Stimulated activated CD4-positive, alpha-beta T cell treated with anti-CD3 and anti-CD28 coated beads, Interleukin-12 subunit alpha, Interleukin-12 subunit beta, amount 100 ng/mL, for 4 hours (primary cell): ENCODE measurements at regions not wholly inside any gene's neighbourhood (a gene's known extent, or its start where the extent isn't known, plus 50 kb on each side); places are given as distances from the start of the nearest gene placed in this dataset.
"Not testable (repeated sequence)": the region's sequence is repeated elsewhere in the genome, so short reads cannot be mapped to it uniquely, and the experiment has no call there.

Source experiments
- DNase-seq: peaks from one replicate; pipeline ENCODE4 v3.0.0-alpha.2; 2020

DNA sequence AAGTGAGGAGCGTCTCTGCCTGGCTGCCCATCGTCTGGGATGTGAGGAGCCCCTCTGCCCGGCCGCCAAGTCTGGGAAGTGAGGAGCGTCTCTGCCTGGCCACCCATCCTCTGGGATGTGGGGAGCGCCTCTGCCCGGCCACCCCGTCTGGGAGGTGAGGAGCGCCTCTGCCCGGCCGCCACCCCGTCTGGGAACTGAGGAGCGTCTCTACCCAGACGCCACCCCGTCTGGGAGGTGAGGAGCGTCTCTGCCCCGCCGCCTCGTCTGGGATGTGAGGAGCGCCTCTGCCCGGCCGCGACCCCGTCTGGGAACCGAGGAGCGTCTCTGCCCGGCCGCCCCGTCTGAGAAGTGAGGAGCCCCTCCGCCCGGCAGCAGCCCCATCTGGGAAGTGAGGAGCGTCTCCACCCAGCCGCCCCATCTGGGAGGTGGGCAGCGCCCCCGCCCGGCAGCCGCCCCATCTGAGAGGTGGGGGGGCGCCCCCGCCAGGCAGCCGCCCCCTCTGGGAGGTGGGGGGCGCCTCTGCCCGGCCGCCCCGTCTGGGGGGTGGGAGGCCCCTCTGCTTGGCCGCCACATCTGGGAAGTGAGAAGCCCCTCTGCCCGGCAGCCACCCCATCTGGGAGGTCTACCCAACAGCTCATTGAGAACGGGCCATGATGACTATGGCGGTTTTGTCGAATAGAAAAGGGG lies 228.4 kb downstream of the CAAP1 start:
- not testable (repeated sequence) for DNase-seq

DNA sequence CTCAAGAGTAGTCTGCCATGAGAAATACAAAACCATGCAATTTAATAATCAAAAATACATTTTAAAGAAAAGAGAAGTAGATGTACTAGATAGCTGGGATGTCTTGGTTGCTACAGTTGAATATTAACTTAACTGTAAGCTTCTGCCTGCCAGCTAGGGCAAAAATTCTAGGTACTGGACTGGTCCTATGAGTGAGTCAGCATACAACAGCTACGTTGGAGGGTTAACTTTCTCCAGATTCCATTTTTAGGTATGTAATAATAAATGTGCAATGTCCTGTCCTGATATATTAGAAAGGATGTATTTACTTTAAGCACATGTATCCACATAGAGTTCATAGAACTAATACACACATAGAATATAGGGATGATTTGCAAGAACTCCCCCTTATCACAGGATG lies 230.1 kb downstream of the CAAP1 start:
- no peak for DNase-seq

DNA sequence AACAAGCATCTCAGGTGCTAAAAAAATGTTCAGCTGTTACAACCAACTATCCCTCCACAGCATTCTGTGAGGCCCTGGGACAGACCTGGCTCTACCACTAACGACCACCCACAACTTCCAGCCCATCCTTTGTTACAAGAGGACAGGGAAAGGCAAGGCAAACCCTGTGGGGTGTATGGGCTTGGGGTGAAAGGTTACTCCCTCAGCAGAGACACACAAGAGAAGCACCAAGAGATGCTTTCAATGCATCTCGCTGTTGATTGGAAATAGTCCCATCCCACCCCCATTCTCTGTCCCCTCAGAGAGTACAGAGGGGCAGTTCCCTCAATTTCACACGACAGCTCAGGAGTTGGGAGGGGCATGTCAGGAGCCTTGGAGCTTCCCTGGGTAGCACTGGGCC lies 234.1 kb downstream of the CAAP1 start:
- DNase-seq: no peak

DNA sequence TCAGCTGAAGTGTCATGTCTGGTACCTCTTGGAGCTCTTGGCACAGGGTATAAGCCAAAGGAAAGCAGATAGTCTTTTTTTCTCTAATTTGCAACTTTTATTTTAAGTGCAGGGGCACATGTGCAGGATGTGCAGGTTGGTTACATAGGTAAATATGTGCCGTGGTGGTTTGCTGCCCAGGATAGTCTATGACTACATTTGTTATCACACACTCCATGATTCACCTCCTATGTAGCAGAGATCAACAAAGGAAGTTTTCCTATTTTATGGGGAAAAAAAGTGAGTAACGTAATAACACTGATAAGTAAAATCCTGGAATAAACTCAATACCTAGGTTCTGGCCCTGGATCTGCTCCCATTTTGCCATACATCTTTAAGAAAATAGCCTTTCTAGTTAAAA lies 234.6 kb downstream of the CAAP1 start:
- DNase-seq: no peak

DNA sequence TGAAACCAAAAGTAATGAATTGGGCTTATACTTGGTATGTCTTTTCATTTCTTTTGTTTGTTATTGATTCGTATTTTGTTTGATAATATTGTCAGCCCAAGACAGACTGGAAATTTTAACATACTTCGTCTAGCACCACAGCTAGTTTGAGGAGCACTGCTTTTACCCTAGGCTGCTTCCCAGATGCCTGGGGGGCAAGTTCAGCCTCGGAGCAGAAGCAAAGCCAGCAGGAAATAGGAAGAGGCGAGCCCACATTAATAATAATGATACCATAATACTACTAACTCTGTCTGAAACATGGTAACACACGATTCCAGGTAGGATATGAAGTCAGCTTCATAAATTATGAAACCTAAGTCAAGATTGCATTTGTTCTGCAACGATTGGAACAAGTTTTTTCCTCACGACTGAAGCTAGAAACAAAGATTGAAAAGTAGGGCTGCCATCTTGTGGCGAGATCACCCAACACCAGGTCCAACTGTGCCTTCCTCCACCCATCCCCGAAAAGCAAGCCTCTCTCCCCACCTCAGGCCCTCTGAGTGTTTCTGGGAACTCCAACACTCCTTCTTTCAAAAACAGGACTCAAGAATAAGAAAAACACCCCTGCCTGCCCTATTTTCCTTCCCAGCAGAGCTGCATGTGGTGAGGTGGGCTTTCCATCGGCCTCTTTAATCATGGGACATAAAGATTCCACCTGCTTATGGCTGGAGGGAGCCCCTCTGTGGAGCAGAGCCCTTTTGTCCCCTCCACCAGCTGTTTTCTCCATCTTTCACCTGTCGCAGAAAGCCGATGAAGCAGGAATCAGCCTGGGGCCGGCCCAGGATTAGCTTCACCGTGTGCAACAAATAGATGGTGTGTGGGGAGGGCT lies 236.4 kb downstream of the CAAP1 start:
- DNase-seq: no peak

DNA sequence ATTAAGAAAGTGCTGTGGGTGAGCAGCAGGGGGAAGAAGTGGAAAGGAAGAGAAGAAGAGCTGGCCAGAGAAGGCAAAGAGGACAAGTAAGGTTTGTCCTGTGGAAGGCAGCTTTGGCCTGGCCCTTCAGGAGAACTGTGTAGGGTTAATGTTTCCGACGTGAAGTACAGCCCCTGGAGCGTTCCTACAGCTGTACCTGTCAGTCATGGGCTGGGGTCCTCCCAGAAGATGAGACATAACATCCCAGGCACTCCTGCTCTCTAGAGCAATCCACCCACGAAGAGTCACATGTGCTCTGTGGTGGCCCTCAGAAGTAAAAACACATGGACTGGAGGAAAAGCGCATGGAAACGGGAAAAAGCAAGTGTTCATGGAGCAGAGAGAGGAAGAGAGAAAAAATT lies 237.4 kb downstream of the CAAP1 start:
- DNase-seq: no peak

DNA sequence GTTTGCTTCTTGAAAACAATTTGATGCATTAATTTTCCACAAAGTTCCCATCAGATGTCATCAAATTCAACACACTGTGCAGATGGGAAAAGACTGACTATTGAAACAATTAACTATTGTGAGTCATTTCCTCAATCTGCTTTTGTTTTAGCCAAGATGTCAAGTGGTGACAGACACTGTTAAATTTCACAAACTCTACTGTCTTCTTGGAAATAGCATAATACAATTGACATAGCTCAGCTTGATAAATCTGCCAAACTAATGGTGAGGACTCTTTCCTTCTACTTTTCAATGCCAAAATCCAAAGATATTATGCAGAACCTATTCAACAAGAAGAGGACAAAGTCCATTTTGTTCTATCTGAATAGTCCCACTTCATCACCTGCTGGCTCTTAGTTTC lies 242.3 kb downstream of the CAAP1 start:
- DNase-seq: no peak

DNA sequence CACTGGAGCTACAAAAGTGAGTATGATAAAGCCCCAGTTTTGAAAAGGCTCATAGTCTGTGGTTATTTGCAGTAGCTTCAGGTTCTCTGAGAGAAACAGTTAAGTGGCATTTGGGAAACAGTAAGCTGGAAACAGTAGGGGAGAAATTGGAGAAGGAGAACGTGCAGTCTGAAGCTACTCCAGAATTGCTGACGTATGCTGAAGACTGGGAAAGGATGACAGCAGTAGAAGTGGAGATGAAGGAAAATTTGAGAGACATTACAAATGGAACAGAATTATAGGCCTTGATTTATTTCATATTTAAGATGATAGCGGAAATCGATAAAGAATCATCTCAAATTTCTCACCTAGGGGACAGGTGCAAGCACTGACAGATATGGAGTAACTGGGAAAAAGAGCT lies 248.8 kb downstream of the CAAP1 start:
- no peak for DNase-seq

DNA sequence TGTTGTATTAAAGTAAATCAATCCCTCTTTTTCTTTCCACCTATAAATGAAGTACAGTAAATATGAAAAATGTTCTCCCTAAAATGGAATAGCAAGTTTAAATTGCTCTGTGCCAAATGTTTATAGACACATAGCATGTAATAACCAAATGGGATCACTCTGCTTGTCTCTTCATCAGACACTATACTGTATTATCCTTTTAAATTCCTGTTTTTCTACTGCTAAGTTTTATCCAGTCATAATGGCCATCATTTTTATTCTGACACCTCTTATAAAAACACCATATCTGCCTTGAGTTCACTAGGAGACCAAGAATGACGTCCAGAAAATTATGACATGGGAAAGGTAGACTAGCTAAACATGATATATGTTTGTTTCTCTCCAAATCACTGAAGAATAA lies 252.8 kb downstream of the CAAP1 start:
- DNase-seq: no peak

DNA sequence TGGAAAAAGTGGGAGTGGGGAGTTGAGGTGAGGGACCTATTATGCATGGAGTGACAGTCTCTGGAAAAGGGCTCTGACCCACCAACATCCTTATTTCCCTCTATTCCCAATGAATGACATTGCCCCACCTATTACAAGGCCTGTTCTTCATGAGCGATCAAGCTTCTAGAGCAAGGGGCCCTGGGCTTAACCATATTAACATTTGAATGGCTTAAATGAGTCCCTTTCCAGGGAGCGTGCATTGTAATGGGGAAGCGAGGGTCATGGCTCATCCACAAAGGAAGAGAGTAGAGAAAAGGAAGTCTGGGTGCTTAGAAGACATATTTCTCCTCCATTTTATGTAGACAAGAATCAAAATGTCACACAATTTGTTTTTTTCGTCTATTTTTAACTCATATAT lies 255.5 kb downstream of the CAAP1 start:
- no peak for DNase-seq

DNA sequence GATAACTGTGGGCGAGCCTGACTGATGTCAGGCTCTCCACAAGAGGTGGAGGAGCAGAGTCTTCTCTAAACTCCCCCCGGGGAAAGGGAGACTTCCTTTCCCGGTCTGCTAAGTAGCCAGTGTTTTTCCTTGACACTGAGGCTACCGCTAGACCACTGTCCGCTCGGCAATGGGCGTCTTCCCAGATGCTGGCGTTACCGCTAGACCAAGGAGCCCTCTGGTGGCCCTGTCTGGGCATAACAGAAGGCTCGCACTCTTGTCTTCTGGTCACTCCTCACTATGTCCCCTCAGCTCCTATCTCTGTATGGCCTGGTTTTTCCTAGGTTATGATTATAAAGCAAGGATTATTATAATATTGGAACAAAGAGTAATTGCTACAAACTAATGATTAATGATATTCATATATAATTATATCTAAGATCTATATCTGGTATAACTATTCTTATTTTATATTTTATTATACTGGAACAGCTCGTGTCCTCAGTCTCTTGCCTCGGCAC lies 278.7 kb downstream of the CAAP1 start:
- not testable (repeated sequence) for DNase-seq

DNA sequence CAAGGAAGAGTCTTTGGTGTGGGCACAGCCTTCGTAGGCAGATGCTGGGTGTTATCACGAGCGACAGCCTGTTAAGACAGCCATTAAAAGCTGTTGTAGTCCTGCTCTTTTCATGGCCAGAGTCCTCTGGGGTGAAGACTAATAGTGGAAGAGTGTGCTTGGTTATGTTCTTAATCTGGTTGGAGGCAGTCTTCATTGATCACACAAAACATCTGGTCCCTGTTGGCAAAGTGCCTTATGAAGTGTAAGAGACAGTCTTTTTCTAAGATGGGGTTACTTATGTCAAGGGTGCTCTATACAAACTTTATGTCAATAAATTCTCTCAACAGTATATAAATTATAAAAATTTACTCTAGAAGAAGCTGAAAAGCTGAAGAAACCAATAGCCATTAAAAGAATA lies 280.4 kb downstream of the CAAP1 start:
- DNase-seq: no peak

DNA sequence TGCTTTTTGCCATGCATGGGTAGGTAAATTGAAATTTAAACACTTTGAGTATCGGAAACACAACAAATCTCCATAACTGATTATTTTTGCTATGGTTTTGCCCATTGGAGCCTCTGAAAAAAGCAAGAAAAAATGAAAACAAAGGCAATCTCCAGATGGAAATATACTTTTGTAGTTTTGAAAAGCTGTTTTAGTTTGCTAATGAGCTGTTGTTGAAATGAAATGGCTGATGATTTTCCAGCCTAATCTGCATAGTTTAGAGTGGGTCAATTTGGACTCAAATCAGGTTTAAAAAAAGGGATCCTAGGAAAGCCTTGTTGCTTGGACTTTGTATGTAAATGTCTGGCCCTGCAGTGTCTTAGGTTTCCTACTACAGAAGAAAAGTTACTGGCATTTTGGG lies 285.8 kb downstream of the CAAP1 start:
- DNase-seq: no peak

DNA sequence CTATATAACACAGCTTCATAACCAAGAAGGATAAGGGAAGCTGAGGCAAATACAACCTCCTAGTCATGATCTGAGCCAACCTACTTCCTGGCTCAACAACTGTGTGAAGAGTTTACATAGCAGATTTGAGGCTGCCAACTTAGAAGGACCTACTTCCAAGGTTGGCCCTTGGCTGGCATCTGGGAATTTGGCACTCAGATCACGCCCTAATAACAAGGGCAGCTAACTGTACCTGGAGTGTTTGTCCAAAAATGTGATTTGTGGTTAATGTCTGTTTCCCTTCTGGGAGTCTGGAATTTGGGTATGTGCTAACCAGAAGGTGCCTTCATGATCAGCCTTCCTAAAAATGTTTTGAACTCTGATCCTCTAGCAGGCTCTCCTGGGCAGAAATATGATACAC lies 287.2 kb downstream of the CAAP1 start:
- DNase-seq: no peak

DNA sequence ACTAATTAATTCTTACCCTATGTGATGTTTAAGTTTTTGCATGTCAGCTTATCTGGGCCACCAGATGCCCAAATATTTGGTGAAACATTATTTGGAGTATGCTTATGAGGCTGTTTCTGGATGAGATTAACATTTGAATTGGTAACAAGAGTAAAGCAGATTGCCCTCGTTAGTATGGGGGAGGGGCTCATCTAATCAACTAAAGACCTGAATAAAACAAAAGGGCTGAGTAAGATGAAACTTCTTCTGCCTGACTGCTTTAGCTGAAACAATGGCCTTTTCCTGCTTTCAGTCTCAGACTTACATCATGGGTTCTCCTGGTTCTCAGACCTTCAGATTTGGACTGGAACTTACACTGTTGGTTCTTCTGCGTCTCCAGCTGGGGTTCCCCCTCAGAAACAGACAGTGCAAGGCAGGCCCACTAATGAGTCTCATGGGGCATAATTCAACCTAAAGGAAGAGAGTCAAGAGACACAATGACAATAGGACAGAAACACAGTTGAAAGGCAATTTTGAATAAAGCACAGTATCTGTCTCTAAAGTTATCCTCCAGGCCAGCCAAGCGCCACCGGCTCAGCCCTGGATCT lies 288.4 kb downstream of the CAAP1 start:
- no peak for DNase-seq

DNA sequence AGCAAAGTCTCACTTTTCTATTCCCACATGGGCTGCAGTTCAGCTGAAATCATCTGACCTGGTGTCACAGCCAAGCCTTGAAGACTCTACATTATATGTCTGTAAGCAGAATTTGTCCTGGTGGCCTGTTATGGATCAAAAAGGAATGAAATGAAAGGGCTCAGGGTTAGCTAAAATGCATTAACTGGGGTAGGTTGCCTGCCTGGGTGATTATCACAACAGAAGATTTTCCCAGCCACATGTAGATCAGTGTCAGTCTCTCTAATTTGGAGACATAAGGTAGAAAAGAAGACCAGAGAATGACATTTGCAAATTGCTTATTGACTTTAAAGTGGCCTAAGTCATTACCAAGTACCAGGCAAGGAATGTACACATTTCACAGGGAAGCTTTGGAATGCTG lies 289.0 kb downstream of the CAAP1 start:
- DNase-seq: no peak

DNA sequence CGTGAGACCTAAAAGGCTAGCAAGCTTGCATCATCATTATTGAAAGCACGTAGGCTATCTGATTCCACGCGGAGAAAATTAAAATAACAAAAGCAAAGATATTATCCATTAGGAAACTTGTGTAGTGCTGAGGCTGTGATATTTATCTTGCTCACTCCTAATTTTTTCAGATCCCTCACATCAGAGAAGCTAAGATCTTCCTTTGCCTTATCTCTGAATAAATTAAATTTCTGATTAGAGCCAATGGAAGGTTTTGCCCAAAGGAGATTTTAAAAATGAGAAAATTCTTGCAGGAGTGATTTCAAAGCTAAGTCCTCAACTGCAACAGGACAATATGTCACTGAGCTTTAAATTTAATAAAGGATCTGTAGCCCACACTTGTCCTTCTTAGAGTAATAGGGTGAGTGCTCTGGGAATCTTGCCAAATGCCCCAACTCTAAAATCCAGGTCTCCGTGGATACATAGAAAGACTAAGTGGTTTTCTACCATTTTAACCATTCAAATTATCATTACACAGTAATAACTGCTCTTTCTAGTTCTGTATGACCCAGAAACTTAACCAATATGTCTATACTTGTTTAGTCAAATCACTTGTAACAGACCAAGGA lies 295.0 kb downstream of the CAAP1 start:
- DNase-seq: no peak

DNA sequence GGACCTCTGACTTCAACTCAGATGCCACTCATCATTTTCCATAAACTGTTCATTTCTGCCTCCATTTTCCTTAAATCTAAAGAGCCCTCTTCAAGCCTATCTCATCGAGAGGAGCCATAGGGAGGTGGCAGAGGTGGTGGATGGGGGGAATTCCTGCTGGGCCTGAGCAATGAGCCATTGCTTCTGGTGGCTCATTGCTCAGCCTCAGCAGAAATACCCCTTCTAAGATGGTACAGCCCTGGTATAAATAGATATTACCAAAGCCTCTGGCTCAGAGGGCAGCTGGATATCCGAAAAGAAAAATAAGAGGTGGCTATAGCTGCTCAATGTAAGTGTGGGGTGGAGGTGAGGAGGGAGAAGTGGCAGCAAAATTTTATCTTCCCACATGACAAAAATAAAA lies 313.5 kb downstream of the CAAP1 start:
- no peak for DNase-seq

DNA sequence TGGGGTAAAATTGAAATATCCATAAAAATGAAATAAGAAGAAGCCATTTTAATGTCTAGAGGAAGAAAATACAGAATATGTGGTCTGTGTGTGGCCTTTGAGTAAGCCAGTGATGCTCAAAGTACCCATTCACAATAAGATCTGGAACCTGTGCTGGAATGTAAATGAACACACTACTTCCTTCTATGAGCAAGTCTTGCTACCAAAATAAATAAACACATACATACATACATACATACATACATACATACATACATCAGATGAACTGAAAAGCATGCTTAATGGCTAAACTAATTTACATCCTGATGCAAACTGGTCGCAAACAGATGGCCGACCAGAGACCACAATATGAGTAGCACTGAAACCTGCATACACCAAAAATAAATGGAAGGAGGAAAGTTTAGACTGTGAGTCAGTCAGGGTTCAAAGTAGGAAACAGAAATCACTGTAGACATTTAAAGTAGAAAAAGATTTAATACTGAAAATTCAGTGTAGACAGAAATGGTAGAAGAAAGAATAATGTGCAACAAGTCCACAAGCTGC lies 317.6 kb downstream of the CAAP1 start:
- no peak for DNase-seq

DNA sequence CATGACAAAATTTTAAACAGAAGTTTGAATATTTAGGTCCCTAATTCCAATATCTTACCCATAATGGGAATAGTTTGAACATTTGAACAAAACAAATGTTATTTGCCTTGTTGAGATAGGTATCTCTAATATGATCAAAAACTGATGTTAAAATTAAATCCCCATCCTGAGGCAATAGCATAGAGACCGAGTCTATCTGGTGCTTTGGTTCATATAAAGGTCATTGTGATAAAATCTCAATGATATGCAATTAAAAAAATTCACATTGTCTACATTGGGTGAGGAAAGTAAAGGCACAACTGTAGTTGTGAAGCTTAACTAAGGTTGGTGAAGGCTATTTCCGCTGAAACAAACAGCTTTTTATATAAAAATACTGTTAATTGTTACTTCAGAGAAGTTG lies 318.3 kb downstream of the CAAP1 start:
- no peak for DNase-seq

DNA sequence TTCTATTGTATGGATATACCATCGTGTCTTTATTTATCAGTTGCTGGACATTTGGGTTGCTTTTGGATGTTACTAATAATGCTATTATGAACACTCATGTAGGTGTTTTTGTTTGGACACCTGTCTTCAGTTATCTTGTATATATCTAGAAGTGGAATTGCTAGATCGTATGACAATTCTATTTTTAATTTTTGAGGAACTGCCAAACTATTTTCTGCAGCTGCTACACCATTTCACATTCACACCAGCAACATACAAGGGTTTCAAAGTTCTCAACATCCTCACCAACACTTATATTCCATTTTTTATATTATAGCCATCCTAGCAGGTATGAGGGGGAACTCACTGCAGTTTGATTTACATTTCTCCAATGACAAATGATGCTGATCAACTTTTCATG lies 324.6 kb downstream of the CAAP1 start:
- no peak for DNase-seq

DNA sequence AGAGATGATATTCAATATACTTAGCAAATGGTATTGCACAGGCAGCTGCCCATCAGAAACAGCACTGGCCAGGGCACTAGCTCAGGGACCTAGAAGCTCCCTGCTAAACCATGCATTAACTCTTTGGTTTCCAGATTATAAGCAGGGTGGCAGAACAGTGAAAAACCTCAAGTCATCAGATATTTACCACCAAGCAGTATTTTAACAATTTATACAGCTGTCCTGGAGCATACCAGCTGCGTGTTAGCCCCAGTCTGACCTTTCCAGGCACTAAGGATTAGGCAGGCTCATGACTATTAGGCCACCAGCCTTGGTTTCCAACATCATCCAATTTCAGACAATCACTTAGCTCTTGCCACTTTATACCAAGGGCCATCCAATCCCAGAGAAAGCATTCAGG lies 326.5 kb downstream of the CAAP1 start:
- no peak for DNase-seq

DNA sequence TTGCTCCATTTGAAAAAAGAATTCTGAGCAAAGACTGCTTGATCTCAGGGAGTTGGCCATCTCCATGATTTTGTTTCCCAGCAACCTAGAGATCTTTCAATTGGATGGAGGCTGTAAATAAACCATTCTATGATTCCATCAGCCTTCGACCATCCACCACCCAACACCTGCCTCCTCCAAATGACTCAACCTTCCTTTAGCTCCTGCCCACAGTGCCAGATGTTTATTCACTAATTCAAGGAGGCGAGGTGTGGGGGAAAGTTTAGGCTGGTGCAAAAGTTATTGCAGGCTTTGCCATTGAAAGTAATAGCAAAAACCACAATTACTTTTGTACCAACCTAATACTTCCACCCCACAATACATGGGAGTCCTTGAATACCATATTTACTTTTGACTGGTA lies 327.5 kb downstream of the CAAP1 start:
- no peak for DNase-seq
